HG02642 (cell line): ENCODE measurements at regions not wholly inside any gene's neighbourhood (a gene's known extent, or its start where the extent isn't known, plus 50 kb on each side); places are given as distances from the start of the nearest gene placed in this dataset.

Experiments
- ATAC-seq: cut with Tn5 transposase; IDR thresholded peaks from one replicate; pipeline ENCODE4 v1.9.1; 2021; ENCODE audit warnings: mild to moderate bottlenecking; ENCODE audit not compliant: unreplicated experiment, poor library complexity

GRCh38 chr16:73616166-73616753 lies 568.3 kb upstream of the ZFHX3 start:
- no peak for ATAC-seq

GRCh38 chr16:73615071-73615940 lies 567.4 kb upstream of the ZFHX3 start:
- no peak for ATAC-seq

- ATAC-seq = no peak
Observed at GRCh38 chr16:73614131-73614530, 566.2 kb upstream of the ZFHX3 start.

DNA sequence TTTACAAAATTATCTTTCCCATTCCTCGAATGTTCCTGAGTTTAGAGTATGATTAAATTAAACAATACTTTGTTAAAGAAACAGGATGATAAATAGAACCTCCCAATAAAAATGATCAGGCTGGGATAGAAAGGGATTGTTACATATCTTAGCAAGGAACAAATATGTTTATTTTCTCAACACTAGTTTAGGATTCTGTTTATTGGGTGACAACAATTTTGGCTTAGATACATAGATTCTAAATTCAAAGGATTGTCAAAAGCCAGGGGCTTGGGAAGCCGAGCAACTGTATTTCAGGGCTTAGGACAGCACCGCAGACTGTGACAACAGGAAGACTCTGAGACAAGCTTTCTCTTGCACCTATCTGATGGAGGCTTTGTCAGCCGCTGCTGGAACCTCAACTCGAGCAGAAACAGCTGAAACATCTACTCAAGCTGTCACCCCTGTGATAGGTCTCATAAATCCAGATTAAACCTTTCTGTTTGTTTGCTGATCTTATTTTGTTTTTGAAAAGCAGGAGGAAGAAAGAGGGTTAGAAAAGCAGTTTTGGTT lies 562.8 kb upstream of the ZFHX3 start:
- ATAC-seq = no peak

DNA sequence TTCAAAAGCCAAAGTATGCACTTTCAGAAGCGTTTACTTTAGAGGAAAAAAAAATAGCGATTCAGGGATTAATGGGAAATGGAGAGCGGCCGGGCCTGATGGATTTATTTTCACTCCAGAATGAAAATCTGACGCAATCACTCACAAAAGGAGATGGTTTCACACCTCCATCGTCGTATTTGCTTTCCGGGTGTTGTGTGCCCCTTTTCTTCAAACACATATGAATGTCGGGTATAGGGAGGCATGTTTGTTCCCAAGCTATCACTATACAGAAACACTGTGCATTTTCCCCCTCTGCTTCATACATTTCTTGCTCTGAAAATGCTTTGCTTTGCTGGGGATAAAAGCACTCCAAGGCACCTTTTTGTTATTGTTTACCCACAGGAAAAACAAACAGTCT lies 562.2 kb upstream of the ZFHX3 start:
- no peak for ATAC-seq

GRCh38 chr16:73608911-73609310 lies 561.0 kb upstream of the ZFHX3 start:
- ATAC-seq = no peak

- no peak for ATAC-seq
Observed at GRCh38 chr16:73605309-73605708, 557.4 kb upstream of the ZFHX3 start.

- ATAC-seq = peak; percentile 59
Observed at GRCh38 chr16:73601911-73602310, 554.0 kb upstream of the ZFHX3 start.

- no peak for ATAC-seq
Observed at GRCh38 chr16:73599870-73600269, 551.9 kb upstream of the ZFHX3 start.

DNA sequence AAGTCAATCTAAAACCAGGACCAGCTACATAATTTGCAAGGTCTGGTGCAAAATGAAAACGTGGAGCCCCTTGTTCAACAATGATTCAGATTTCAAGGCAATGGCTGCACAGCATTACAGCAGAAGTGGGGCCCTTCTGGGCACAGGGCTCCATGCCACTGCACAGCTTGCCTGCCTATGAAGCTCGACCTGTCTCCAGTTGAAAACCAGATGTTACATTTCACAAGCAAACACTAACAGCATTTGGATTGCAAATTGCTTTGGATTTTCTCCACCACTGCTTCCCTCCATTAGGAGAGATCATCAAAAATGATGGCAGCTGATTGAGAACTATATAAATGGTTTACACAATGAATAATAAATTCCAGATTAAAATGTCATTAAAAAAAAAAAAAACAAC lies 551.4 kb upstream of the ZFHX3 start:
- no peak for ATAC-seq

DNA sequence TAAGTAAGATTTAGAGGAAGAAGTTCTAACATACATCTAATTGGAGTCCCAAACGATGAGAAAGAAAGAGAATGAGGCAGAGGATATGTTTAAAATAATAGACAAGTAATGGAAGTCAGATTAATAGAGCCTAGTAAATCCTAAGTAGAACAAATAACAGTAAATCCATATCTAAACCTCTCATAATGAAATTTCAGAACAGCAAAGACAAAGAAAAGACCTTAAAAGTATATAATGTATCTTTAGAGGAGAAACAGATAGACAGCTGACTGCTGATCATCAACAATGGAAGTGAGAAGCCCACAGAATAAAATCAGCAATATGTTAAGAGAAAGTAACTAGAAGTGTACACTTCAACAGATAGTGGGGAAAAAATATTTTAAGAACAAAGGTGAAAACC lies 536.2 kb upstream of the ZFHX3 start:
- no peak for ATAC-seq

GRCh38 chr16:73572135-73572828 lies 524.4 kb upstream of the ZFHX3 start:
- no peak for ATAC-seq

DNA sequence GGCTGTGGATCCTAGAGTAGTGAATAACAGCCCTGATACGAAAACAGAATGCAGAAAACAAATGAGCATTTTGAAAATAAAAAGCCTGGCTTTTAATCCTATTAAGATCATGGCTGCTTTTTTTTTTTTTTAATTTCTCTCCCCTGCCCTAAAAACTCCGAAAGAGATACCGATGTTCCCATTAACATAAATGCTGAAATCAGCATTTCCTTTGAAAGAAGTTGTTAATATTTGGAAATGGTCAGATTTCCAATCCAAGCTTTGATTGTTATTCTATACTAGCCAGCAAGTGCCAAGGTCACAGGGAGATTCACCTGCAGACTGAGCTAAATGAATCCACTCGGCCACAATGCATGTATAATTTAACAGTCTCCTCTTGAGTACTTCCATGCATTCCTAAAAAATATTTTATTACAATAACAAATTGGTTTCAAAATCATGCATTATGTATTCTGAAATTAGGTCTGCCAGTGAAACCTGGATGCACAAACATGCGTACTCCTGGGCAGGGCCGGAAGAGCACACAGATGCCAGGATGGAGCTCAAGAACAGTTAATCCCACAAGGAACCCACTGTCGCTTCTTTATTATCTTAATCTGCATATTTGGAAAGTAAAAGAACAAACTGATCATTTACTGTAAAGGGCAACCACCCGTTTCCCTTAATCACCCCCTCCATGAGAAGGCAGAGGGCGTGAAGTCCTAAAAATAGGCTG lies 521.5 kb upstream of the ZFHX3 start:
- no peak for ATAC-seq

DNA sequence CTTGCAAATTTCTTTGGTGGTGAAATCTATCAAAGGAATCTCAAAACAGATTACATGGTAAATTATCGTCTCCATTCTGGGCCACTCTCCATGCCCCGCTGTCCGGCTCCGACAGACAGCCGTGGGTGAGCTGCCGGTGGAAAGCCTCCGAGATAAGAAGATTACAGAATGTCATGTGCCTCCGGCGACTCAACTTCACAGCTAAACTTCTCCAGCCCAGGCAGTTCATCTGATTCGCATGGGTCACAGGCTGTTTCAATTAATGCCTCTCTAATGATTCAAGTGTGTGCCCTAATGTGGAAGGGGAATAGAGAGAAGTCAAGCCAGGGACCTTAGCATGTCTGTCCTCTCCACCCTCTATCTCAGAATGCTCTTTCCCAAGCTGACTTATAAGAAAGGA lies 520.8 kb upstream of the ZFHX3 start:
- no peak for ATAC-seq

DNA sequence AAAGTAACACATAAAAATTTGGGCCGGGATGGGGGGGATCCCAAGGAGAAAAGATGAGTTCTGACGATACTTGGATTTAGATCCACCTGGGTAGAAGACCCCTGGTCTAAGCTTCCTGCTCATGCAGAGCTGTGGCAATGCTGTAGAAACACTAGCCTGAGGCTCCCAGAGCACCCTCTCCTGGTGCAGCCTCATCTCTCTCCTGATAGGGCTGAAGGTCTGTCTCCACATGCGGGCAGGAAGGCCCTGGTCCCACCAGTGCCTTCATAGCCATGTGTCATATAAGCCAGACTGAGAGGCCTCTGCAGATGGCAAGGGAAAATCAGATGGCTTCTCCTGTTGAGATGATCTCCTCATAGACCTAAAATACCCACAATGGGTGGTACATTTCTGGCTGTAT lies 518.0 kb upstream of the ZFHX3 start:
- ATAC-seq = no peak

DNA sequence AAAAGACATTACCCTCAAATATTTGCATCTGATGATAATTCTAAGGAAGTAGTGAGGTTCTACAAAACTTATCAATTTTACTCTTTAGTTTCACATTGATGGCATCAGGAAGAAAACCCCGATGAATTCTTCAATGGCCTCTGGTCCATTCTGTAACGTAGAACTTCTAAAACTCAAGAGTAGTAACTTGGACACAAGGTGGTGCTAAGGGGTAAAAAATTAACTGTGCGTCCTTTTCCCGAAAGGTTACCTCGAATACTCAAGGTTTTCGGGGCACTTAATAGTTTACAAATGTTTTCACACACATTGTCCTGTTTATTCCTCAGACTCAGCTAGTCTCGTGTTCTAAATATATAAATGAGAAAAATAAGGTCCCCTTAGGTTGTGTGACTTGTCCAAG lies 517.3 kb upstream of the ZFHX3 start:
- ATAC-seq = no peak

DNA sequence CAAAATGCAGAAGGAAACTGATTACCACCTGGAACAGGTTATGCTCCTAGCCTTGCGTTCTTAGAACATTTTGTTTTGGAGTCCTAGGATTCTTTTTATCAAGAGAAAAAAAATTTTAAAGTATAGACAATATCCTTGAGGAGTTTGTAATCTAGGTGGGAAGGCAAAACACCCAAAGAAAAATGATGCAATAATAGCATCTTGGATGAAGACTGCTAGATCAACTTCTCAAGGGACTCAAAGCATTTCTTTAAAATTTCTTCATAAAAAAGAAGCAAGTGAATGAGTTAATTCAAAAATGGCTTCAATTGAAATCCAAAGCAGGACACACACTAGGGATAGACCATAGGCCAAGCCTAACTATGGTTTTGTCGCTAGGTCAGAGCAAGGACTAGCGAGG lies 515.8 kb upstream of the ZFHX3 start:
- ATAC-seq = no peak

GRCh38 chr16:73560497-73560896 lies 512.6 kb upstream of the ZFHX3 start:
- ATAC-seq = no peak

- ATAC-seq = no peak
Observed at GRCh38 chr16:73558219-73558618, 510.3 kb upstream of the ZFHX3 start.

DNA sequence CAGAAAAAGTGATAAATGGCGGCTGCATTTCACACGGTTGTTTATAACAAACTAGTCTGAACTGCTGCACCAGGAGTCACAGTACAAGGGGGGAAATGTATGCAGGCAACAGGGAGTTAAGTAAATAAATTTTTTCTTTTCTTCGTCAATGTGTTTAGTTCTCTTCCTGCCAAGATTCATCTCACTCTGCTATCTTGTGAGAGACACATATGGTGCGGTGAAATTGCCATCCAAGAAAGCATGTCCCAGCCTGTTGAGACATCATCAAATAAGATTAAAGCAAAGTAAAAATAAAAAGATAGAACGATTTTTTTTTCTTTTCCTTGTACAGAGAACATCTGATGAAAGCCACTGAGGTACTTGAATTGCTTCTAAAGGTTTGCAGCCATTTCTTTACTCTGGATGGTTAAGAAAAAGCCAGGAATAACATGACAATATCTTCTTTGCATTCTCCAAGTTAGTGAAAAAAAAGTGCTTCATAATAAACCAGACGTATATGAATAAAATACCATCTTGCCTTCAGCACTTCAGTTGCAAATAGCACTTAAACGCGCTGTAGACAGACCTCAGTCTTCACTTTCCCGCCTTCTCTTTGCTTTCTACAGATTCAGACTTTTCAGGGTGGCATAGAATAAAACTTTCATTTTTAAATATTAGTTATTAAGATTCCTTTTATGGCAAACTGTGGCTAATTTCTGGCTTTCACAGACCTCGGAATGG lies 506.2 kb upstream of the ZFHX3 start:
- ATAC-seq = no peak
